ENCODE measurements at regions not wholly inside any gene's neighbourhood (a gene's known extent, or its start where the extent isn't known, plus 50 kb on each side); places are given as distances from the start of the nearest gene placed in this dataset.

DNA sequence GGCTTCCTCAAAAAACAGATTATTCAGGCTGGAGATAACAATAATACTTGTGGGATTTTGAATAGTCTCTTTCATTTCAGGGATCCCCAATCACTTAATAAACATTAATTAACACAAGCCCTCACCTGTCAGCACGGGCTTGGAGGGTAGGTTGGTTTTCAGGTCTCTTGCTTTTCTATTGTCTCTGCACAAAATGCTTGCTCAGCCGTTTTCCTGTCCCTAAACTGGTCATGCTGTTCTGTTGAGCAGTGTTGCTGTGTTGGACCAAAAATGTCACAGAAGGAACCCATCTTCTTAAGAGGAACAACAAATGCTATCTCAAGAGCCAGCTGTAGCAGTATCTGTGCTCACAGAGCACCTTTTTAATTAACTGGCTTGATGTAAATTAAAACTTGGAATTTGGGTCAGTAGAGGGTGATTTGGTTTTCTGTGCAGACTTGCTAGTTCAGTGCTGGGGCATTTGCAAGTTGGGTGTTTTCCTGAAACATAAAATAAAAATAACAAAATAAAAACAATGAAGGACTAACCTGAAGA lies 231.8 kb upstream of the CRY1 start:
- no peak for DNase-seq

DNA sequence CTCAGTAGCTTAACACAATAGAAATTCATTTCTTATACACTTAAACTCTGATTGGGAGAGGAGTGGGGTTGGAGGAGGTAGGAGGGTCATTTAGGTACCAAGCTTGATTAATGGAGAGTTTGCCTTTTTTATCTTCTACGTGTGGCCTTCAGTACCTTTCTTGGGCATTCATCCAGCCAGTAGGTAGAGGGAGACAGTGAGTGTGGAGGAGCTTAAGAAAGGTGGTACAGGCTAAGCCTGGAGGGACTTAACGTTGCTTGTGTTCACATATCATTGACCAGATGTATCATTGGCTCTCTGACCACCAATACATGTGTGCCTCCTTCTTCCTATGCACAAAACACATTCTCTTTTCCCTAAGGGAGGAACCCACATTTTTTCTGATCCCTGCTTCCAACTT lies 232.9 kb upstream of the CRY1 start:
- no peak for DNase-seq

DNA sequence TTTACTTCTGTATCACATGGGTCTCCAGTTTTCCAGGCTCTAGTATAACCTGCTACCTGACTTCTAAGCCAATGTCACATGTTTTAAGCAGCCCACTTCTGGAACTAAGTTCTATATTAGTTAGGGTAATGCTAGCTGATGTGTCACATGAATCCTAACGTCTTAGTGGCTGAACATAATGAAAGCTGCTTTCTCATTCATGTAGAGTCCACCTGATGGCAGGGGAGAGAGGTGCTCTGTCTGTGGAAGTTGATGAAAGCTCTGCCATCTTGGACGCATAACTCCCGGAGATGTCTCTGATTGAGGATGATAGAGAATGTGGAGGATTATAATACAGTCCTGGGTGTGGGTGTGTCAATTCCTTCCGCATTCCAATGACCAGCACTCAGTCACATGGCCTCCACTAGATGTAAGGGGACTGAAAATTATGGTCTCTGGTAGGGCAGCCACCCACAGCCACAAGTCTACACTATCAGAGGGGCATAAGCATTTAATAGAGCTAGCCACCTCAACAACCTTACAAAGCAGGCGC lies 234.4 kb upstream of the CRY1 start:
- DNase-seq, result no peak

DNA sequence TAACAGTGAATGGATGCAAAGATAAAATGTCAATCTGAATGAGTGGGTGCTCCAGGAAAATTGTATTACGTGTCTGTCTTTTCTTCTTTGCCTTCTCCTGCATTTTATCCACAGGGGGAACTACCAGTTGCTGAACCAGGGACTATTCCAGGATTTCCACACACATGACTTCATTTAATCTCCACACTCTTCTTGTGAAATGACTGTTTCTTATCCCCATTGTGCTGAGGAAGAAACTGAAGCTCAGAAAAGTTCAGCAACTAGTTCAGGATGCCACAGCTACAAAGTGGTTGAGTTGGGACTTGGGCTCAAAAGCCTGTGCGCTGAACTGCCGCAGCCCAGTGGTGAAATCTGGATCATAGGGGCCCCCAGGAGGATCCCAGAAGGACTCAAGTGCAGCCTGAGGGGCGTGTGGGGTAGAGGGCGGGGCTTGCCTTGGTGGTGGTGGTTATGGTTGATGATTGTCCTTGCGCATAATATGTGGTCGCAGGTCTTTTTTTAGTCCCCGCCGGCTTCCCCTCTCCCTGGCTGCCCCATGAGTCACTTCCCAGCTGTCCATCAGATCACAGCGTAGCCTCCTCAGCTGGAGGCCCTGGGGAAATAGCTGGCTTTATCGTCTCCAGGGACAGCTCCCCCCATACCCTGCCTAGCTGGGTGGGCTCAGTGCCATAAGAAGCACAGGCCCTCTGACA lies 235.2 kb upstream of the CRY1 start:
- DNase-seq, result no peak

DNA sequence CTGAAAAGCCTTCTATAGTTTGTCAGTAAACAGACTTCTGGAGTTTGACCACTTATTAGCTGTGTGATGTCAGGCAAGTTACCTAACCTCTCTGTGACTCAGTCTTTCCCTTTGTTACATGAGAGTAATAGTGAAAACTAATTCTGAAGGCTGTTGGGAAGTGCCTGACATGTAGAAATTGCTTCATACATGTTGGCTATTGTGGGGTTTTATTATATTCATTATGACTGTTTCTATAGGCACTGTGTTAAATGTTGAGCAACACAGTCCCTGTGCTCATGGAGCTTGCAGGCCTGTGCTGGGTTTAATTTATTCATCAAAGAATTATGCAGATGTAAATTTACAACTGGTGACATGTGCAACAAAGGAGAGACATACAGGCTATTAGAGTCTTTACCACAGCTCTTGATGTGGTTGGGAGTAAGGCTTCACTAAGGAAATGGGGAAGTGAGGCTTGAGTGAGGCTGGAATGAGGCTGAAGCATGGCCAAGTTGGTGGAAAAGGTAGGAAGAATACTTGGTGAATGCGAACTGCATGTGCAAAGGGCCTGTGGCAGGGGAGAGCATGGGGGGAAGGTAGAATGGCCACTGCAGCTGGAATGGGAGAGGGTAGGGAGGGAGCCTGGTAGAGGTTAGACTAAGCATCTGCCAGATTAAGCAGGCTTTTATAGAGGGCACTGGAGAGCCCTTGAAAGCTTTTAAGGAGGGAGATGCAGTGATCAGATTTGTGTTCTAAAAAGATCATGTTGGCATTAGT lies 236.4 kb upstream of the CRY1 start:
- DNase-seq, result no peak

DNA sequence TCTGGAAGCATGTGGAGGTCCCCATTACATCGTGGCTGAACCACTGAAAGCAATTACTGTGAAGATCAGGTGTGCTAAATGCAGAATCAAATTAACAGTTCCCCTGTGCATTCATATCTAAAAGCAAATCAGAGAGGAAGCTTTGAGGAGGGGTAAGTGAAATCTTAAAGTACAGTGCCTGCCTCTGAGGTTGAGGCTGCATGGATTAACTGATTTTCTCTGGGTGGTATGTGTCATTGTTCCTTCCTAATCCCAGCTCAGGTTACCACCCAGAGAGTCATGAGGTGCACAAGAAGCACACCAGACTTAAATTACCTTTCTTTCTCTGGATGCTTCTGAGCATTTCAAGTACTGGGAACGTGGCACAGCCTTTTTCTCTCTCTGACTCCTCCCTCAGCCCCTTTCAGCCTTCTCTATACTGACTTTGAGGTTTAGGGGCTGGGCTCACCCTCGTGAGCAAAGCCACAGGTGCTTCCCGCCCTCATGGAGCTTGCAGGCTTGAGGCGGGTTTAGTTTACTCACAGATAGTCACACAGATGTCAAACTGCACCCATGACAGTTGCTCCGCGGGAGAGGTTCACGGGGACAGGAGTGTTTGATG lies 237.6 kb upstream of the CRY1 start:
- no peak for DNase-seq

DNA sequence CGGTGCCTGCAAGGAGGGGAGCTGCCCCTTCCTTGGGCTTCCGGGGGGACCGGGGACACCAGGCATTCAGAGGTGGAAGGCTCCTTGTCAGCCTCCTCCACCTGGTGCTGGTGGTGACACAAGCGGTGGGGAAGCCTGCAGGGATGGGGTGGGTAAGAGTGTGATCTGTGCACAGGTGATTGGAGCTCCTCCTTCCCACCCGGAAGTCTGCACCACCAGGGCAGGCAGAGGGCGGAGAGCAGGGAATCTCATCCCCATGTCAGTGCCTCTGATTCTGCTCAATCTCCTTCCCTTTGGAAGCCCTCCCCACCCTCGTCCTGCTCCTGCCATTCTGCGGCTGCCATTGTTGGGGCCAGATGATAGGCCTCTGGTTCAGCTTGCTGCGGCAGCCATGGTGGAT lies 238.1 kb upstream of the CRY1 start:
- DNase-seq, result no peak

DNA sequence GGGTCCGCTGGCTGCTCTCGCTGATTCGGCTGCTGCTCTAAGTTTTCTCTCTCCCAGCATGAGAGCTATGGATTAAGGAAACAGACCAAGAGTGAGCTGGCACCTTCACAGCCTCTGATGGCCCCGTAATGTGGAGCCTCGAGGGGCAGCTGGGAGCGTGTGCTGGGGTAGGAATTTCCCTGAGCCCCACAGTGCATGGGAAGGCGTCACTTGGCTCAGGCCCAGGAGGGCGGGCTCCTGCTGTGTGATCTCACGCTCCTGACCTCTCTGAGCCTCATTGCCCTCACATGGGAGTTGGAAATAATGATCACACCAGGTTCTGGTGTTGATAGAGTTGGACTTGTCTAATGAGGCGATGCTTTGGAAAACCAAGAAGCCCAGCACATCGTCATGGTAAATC lies 238.6 kb upstream of the CRY1 start:
- DNase-seq, result no peak

DNA sequence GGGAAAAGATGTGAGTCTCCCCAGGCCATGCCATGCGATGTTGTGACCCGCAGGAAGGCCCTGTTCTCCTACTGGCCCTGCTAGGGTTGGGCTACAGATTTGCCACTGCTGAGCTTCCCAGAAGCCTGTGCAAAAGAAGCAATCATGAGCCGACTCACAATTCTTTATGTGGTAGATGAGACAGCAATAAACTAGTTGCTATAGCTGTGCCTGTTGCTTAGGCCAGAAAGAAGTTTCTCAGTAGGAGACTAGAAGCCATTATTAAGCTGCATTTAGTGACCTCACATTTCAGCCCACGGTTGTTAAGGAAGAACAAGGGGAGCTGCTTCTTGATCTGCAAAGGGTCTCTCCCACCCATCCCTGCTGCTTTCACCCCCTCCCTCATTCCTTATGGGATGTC lies 239.4 kb upstream of the CRY1 start:
- no peak for DNase-seq

DNA sequence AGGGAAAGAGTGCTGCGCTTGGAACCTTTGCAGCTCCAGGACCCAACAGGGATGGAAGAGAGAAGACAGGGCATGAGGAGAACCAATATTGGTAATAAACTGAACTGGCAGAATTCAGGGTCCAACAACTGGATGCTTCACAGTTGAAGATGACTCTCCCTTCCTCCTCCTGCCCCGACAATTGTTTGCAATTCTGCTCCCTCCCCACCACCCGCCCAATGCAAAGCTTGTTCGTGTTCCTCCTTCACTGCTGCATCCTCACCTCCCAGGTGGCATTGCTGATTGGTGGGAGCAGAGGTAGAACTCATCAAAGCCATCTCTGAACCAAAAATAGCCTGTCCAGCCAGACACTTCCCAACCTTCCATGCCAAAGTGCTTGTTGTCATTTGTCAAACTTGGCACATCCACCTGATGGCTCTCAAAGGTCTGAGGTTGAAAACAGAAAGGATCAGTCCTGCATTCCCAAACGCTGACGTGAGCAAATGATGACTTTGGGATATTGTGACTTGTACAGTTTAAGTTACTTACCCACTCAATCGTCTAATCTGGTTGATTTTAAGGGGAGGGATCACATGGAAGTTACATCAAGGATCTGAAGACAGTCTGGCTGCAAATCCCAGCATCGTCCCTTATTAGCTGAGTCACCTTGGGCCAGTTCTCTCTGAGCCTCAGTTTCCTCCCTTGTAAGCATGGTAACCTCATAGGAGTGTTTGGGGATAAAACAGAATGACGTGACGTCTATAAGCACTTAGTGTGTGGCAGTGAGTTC lies 242.6 kb upstream of the CRY1 start:
- DNase-seq, result no peak

DNA sequence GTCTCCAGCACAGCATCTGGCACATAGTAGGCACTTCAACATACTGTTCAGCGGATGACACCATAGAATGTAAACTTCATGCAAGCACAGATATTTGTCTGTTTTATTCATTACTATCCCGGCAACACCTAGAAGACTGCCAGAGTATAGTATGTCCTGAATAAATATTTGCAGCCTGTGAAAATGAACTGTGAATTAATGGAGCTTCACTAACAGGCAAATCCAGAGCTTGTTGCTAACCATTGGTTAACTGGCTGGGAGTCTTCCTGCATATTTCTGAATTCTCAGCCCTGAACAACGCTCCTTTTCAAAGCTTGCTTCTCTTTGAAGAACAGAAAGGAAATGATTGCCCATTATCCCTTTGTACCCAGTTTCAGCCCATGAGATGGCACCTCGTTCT lies 243.3 kb upstream of the CRY1 start:
- no peak for DNase-seq

DNA sequence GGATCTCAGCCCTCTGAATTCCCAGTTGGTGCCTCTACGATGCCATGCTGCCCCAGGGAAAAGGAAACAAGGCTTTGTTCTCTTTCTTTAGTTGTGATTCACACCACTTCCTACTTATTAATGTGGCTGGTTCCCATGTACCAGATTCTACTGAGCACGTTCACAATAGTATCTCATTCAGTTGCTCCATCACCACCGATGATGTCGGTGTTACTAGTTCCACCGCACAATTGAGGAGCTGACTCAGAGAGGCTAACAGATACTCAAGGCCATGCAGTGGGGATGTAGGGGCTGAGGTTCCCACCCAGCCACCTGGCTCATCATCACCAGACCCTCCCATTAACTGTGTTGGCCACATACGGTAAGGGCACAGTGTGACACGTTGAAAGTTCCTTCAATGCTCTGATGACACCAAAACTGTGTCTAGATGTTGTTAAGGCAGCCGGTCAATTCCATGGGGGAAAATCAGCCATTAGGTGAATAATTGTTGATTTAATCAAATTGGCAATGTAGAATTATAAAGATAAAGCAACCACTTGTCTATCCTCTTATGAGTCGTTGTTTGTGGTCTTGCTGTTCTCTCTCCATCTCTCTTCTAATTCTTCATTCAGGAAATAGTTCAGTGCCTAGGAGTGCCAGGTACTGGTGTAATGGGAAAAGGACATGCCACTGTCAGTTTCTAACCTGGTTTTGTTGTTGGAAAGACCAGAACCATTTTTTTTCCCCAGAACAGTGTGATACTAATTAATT lies 244.2 kb upstream of the CRY1 start:
- DNase-seq, result no peak

DNA sequence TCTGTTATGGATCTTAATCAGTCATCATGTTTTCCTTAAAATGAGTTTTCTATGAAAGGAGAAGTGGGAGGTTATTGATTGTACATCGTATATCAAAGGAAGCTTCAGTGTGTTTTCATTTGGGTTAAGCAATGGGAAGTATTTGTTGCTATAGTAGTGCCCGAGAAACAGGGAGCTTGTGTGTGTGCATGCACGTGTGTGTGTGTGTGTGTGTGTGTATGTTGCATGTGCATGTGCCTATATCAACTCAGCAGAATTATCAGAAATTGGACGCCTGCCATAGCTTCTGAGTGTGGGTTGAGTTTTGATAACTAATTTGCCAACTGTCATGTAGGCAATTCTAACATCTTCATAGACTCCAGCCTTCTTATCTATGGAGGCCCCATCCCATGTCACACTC lies 246.1 kb upstream of the CRY1 start:
- DNase-seq, result no peak

DNA sequence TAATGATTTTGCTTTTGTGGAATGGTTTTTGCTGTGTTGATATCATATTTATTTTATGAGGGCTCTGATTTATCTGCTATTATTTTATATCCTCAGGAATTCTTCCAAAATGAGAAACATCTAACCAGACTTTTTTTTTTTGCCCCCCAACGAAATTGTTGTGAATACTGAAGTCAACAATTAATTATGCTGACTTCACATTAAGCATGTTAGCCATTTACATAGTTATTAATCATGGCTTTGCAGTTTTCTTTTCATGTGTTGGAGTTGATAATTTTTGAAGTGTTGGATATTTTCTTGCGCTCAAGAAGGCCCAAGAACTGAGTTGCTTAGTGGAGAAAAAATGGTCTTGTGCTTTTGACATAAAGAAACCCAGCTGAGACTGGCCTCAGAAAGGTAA lies 246.6 kb upstream of the CRY1 start:
- DNase-seq, result no peak

DNA sequence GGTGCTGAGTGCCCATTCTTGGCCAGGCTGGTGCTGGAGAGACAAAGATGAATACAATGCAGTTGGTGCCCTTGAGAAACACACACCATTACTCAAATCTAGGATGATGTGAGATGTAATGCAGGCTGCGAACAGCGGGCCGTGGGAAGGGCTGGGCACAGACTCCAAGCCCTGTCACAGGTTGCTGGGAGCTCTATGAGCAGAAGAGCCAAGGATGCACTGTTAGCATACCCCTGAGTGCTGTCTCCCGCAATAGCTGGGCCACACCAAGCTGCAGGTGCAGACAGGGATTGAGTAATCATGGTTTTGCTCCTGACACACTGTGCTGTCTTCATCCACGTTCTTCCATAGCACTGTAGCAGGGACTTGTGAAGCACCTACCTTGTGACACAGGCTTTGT lies 247.5 kb upstream of the CRY1 start:
- no peak for DNase-seq

DNA sequence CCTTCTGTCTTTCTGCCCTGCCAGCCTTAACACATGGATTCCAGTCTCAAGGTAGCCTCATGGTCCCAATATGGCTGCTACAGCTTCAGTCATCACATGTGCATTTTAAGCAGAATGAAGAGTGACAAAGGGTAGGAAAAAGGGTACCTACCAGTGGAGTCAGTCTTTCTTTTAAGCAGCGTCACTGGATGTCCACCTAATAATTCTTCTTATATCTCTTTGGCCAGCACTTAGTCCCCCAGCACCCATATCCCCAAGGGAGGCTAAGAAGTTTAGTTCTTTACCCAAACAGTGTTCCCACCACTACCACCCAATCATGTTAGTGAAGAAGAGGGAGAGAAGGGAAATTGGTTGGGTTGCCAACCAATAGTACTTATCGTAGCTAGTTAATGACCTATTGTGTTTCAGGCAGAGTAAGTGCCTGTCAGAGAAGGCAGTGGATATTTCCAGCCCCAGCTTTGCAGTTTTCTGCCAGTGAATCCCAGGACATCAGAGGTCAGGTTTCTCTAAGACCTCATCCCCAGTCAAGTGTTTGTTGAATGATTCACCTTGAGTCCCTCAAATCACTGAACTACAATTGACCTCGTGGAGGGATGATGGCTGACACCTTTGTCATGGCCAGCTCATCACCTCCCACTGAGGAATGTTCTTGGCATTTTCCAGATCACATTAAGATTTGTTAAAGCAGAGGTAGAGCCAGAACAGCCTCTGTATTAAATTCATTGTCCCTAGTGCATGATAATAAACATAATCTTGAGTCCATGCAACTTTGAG lies 250.9 kb upstream of the CRY1 start:
- DNase-seq, result no peak

DNA sequence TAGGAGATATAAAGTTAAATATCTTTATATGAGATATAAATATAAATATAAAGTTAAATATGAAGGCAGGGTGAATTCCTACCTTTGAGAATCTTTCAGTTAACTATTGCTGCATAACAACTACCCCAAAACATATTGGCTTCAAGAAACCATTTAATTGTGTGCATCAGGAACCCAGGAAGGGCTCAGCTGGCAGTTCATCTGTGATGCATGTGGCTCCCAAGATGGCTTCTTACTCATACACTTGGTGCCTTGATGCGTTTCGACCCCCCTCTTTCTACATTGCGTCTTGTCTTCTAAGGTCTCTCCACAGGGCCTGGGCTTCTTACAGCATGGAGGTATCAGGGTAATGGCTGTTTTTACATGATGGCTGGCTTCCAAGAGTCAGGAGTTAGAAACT lies 253.9 kb upstream of the CRY1 start:
- no peak for DNase-seq

DNA sequence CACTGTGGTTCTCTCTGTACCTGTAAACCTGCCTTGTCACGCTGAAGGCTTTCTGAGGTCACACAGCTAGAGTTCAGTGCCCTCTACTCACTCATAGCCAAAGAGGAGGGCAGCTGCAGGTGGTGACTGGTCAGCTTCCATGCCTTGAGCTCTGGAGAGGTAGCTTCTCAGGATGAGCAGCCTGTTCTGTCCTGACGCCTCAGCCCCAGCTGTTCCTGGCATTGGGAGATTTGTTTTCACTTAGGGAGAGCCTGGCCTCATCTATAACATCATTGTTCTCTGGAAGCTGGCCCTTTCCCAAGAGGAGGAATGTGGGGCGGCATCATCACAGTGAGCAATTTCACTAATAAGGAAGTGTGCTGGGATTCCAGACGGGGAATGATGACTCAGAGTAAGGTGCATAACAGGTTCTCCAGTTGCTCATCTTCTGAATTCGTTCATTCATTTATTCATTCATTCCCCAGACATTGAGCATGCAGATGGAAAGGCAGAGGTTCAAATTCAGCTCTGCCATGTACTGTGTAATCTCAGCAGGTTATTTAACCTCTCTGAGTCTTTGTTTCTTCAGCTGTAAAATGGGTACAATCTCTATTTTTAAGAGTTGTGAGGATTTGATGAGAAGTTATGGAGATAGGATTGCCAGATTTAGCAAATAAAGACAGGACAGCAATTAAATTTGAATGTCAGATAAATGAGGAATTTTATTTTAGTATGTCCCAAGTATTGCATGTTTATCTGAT lies 255.8 kb upstream of the CRY1 start:
- DNase-seq, result no peak

DNA sequence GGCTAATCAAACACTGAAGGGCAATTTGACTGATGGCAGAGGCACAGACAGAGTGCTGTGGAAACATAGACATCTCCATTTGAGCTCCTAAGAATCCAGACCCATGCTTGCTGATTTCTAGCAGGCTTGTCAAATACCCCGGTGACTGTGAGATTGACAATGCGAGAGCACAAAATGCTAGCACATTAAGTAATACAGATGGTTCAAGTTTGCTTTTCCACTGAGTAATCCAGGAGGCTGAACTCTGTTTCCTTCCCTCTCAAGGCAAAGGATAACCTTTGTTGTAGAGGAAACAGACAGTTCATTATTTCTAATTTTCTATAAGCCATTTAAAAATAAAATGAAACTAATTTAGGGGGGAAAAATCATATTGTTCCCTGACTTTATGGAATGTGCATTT lies 256.5 kb upstream of the CRY1 start:
- no peak for DNase-seq

DNA sequence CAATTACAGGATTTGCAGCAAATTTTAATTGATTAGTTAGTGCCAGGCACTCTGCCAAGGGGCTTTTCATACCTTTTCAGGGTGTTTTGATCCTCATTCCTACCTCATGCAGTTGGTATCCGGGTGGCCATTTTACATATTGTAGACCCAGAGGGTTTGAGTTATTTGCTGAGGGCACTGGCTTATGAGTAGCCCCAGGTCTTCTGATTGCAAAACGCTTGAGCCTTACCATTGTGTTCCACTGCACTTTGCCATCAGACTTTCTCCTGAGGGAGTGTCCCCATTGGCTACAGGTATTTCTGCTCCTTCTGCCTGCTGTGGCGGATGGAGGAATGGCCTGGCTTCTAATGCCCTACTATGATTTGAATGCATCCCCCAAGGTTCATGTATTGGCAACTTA lies 257.8 kb upstream of the CRY1 start:
- no peak for DNase-seq

DNA sequence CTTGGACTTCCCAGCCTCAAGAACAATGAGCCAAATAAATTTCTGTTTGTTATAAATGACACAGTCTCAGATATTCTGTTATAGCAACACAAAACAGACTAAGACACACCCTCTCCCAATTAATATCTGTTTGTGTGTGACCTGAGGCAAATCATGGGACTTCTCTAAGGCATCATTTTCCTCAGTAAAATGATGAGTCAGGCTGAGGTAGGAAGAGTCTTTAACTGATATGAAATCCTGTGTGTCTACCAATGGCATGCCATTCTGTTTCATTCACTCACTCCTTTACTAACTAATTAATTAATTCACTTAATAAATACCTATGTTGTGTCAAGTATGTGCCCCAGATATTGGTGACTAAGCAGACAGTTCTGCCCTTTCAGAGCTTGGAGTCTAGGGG lies 258.4 kb upstream of the CRY1 start:
- DNase-seq, result no peak
